ENCODE measurements at regions not wholly inside any gene's neighbourhood (a gene's known extent, or its start where the extent isn't known, plus 50 kb on each side); places are given as distances from the start of the nearest gene placed in this dataset.

- TF ChIP-seq CTCF (IDR thresholded peaks at IDR 0.05), result no peak
- no peak for TF ChIP-seq ZFX (IDR thresholded peaks at IDR 0.05; ENCODE audit: borderline replicate concordance)
Observed at GRCh38 chr2:103788951-103789350, 1027.1 kb downstream of the TMEM182 start.

All from 22Rv1 (cell line).